ENCODE measurements at regions not wholly inside any gene's neighbourhood (a gene's known extent, or its start where the extent isn't known, plus 50 kb on each side); places are given as distances from the start of the nearest gene placed in this dataset.

GRCh38 chr6:156123731-156124130 lies 653.4 kb upstream of the ARID1B start:
- Histone ChIP-seq H3K27ac (no peak overlapping the region), H3K9me3 (no peaks in the 10 kb centered on the region), H3K36me3 (no peaks in the 10 kb centered on the region), H3K4me1 (ENCODE audit: insufficient read depth) (no peaks in the 10 kb centered on the region), H3K4me3 (no peak overlapping the region), H3K27me3 (no peaks in the 10 kb centered on the region)
- 92 to 96% (median 93%) methylated on average over 5 of the region's 5 CpGs for WGBS, 3 donors
- intact Hi-C loops (cut with DNase I) = no loop called here
- DNase-seq = no peak
- no peak for TF ChIP-seq EP300 (IDR thresholded peaks at IDR 0.05)
- TF ChIP-seq POLR2A (IDR thresholded peaks at IDR 0.05) = no peak
- TF ChIP-seq CTCF (IDR thresholded peaks at IDR 0.05) = no peak

GRCh38 chr6:156121973-156122372 lies 655.2 kb upstream of the ARID1B start:
- Histone ChIP-seq H3K4me1 (ENCODE audit: insufficient read depth) (no peaks in the 10 kb centered on the region), H3K27me3 (no peaks in the 10 kb centered on the region), H3K27ac (no peak overlapping the region), H3K9me3 (no peaks in the 10 kb centered on the region), H3K4me3 (no peak overlapping the region), H3K36me3 (no peaks in the 10 kb centered on the region)
- TF ChIP-seq EP300 (IDR thresholded peaks at IDR 0.05) (no peak), POLR2A (IDR thresholded peaks at IDR 0.05) (no peak), CTCF (IDR thresholded peaks at IDR 0.05) (no peak)
- DNase-seq = no peak
- intact Hi-C loops (cut with DNase I) = no loop called here
- WGBS, 3 donors = 84 to 95% (median 94%) methylated on average over 6 of the region's 6 CpGs

- no peaks in the 10 kb centered on the region for H3K36me3 ChIP-seq
- WGBS, 3 donors = 79 to 85% (median 79%) methylated on average over 3 of the region's 3 CpGs
- no peak overlapping the region for H3K4me3 ChIP-seq
Measured at GRCh38 chr6:156114541-156114940, 658.9 kb upstream of the NOX3 start.

GRCh38 chr6:156113631-156114030 lies 658.0 kb upstream of the NOX3 start:
- Histone ChIP-seq H3K4me1 (ENCODE audit: insufficient read depth) (no peaks in the 10 kb centered on the region), H3K27me3 (no peaks in the 10 kb centered on the region), H3K9me3 (no peaks in the 10 kb centered on the region), H3K27ac (no peak overlapping the region), H3K36me3 (no peaks in the 10 kb centered on the region), H3K4me3 (no peak overlapping the region)
- no peak for TF ChIP-seq EP300 (IDR thresholded peaks at IDR 0.05)
- no peak for TF ChIP-seq CTCF (IDR thresholded peaks at IDR 0.05)
- TF ChIP-seq POLR2A (IDR thresholded peaks at IDR 0.05) = no peak
- no peak for DNase-seq
- WGBS, 3 donors = 88 to 94% (median 93%) methylated on average over 3 of the region's 3 CpGs
- intact Hi-C loops (cut with DNase I) = no loop called here

More at GRCh38 chr6:156114541-156114940, 658.9 kb upstream of the NOX3 start:
- H3K27me3 ChIP-seq = no peaks in the 10 kb centered on the region
- H3K27ac ChIP-seq = no peak overlapping the region
- no peaks in the 10 kb centered on the region for H3K9me3 ChIP-seq
- intact Hi-C loops (cut with DNase I) = no loop called here
- no peak for DNase-seq
- TF ChIP-seq POLR2A (IDR thresholded peaks at IDR 0.05) (no peak), EP300 (IDR thresholded peaks at IDR 0.05) (no peak), CTCF (IDR thresholded peaks at IDR 0.05) (no peak)
- H3K4me1 ChIP-seq (ENCODE audit: insufficient read depth) = no peaks in the 10 kb centered on the region

GRCh38 chr6:156111913-156112312 lies 656.3 kb upstream of the NOX3 start:
- H3K27ac ChIP-seq = no peak overlapping the region
- 17 to 37% (median 21%) methylated on average over 10 of the region's 10 CpGs for WGBS, 3 donors
- H3K9me3 ChIP-seq = no peaks in the 10 kb centered on the region
- no peaks in the 10 kb centered on the region for H3K36me3 ChIP-seq
- no peaks in the 10 kb centered on the region for H3K4me1 ChIP-seq (ENCODE audit: insufficient read depth)
- DNase-seq = peak in 2 of 5 donors; percentile 14 to 43
- TF ChIP-seq CTCF (IDR thresholded peaks at IDR 0.05) = no peak
- TF ChIP-seq EP300 (IDR thresholded peaks at IDR 0.05) = no peak
- no peak for TF ChIP-seq POLR2A (IDR thresholded peaks at IDR 0.05)
- no peak overlapping the region for H3K4me3 ChIP-seq
- no peaks in the 10 kb centered on the region for H3K27me3 ChIP-seq
- intact Hi-C loops (cut with DNase I) = no loop called here
